RWPE1 (cell line): ENCODE measurements at regions not wholly inside any gene's neighbourhood (a gene's known extent, or its start where the extent isn't known, plus 50 kb on each side); places are given as distances from the start of the nearest gene placed in this dataset.

Experiments
- CTCF ChIA-PET: fragments of 350-600 bp; sonication (Branson Sonifier 250); formaldehyde crosslinking; extraction: SDS; loops from one replicate; lab custom pipeline; 2021; lab: Yijun Ruan, JAX
- POLR2A ChIA-PET: fragments of 400-600 bp; formaldehyde crosslinking; extraction: SDS; loops from one replicate; lab custom pipeline; 2020; ENCODE audit warnings: antibody characterized with exemption; ENCODE audit not compliant: low non-redundant PET; lab: Yijun Ruan, JAX
- DNase-seq: peaks from one replicate; pipeline ENCODE4 v3.0.0; 2012; ENCODE audit warnings: low spot score
- H3K27ac ChIP-seq: fragments of 450-650 bp; 2 replicates; pipeline ENCODE4 v1.5.1; 2017
- CTCF ChIP-seq: fragments of 450-650 bp; conservative IDR thresholded peaks from 2 replicates; pipeline ENCODE4 v1.5.1; 2017; ENCODE audit warnings: low read depth, mild to moderate bottlenecking

GRCh38 chr12:113581342-113581741, 109.7 kb upstream of the LHX5 start:
- H3K27ac ChIP-seq: no peak overlapping the region
- CTCF ChIA-PET: no interaction called here
- no peak for TF ChIP-seq CTCF
- no peak for DNase-seq
- POLR2A ChIA-PET: no interaction called here

GRCh38 chr12:113580437-113580836, 108.8 kb upstream of the LHX5 start:
- DNase-seq: no peak
- CTCF ChIA-PET: no interaction called here
- H3K27ac ChIP-seq: no peak overlapping the region
- POLR2A ChIA-PET: no interaction called here
- no peak for TF ChIP-seq CTCF

GRCh38 chr12:113577464-113578129, 105.9 kb upstream of the LHX5 start:
- H3K27ac ChIP-seq: no peak overlapping the region
- ChIA-PET POLR2A (no interaction called here), CTCF (no interaction called here)
- no peak for DNase-seq
- TF ChIP-seq CTCF: no peak

GRCh38 chr12:113575386-113575785, 103.7 kb upstream of the LHX5 start:
- DNase-seq: no peak
- POLR2A ChIA-PET: no interaction called here
- CTCF ChIA-PET: no interaction called here
- TF ChIP-seq CTCF: no peak
- no peak overlapping the region for H3K27ac ChIP-seq

- ChIA-PET CTCF (no interaction called here), POLR2A (no interaction called here)
- no peak for TF ChIP-seq CTCF
- no peak for DNase-seq
- no peak overlapping the region for H3K27ac ChIP-seq
Observed at GRCh38 chr12:113573148-113573547, 101.5 kb upstream of the LHX5 start.

- DNase-seq: no peak
- CTCF ChIA-PET: no interaction called here
- POLR2A ChIA-PET: no interaction called here
- no peak overlapping the region for H3K27ac ChIP-seq
- no peak for TF ChIP-seq CTCF
Observed at GRCh38 chr12:113571713-113572112, 100.0 kb upstream of the LHX5 start.

GRCh38 chr12:113569806-113570205, 98.1 kb upstream of the LHX5 start:
- DNase-seq: no peak
- POLR2A ChIA-PET: no interaction called here
- no peak overlapping the region for H3K27ac ChIP-seq
- TF ChIP-seq CTCF: no peak
- CTCF ChIA-PET: interaction anchor here (0.6 to 0.7 kb wide), 2 partner anchors 18 to 97 kb away, joined by 3 read pairs; no protein-coding TSS in a partner anchor
